GM12878 (cell line): ENCODE measurements at regions not wholly inside any gene's neighbourhood (a gene's known extent, or its start where the extent isn't known, plus 50 kb on each side); places are given as distances from the start of the nearest gene placed in this dataset.

ENCODE experiments used
- ATAC-seq: fragments of 200-7000 bp; cut with Tn5 transposase; 3 replicates; pipeline ENCODE4 v1.9.1; 2020; ENCODE audit warnings: mild to moderate bottlenecking, moderate library complexity
- BruUV-seq: library from RNA; stranded (reverse); fragments of 400-500 nt; replicated peaks from 2 replicates; lab custom pipeline; 2021; lab: Mats Ljungman, UMichigan
- CTCF ChIA-PET: fragments of 300-600 bp; sonication (Branson Sonifier 250); formaldehyde crosslinking; extraction: SDS; loops from one replicate; lab custom pipeline; 2021; ENCODE audit warnings: inconsistent platforms; lab: Yijun Ruan, JAX
- POLR2A ChIA-PET: fragments of 350-600 bp; formaldehyde crosslinking; extraction: SDS; loops from one replicate; lab custom pipeline; 2021; ENCODE audit warnings: inconsistent platforms; lab: Charles Lee
- RAD21 ChIA-PET: fragments of 300-600 bp; sonication (Branson Sonifier 250); formaldehyde crosslinking; loops from one replicate; lab custom pipeline; 2023; ENCODE audit warnings: antibody characterized with exemption; ENCODE audit not compliant: unreplicated experiment; lab: Charles Lee
- SMC1A ChIA-PET: fragments of 300-600 bp; sonication (Branson Sonifier 250); formaldehyde crosslinking; loops from one replicate; lab custom pipeline; 2023; ENCODE audit not compliant: unreplicated experiment, uncharacterized antibody; lab: Charles Lee
- DNase-seq: peaks from one replicate; pipeline ENCODE4 v3.0.0-alpha.2; 2011; ENCODE audit warnings: low read depth, low spot score
- FAIRE-seq: peaks from 3 replicates; lab custom pipeline; 2011; peaks lifted over from hg19 to GRCh38; lab: Jason Lieb, UNC
- H2AFZ ChIP-seq: 2 replicates; pipeline ENCODE4 v1.6.0; 2011; ENCODE audit warnings: low read depth, low read length, control low read depth; ENCODE audit not compliant: control insufficient read depth
- H3K27ac ChIP-seq: 2 replicates; pipeline ENCODE4 v1.5.1; 2011; ENCODE audit warnings: control low read depth; ENCODE audit not compliant: control insufficient read depth, insufficient read depth
- H3K27me3 ChIP-seq, 2 experiments: replicated peaks in 1 of 2; 2 replicates each; pipeline versions ENCODE4 v1.6.0 to v1.6.1; 2011; ENCODE audit warnings: low read length in 1 of 2; ENCODE audit not compliant: control insufficient read depth in 2 of 2, insufficient read depth in 2 of 2
- H3K36me3 ChIP-seq, 2 experiments: 2 replicates each; pipeline ENCODE4 v1.5.1; 2011; ENCODE audit warnings: low read length in 1 of 2; ENCODE audit not compliant: control insufficient read depth in 2 of 2, insufficient read depth in 2 of 2
- H3K4me1 ChIP-seq: 2 replicates; pipeline ENCODE4 v1.6.1; 2011; ENCODE audit warnings: mild to moderate bottlenecking, low read length, moderate library complexity, mixed read lengths; ENCODE audit not compliant: control insufficient read depth, insufficient read depth
- H3K4me2 ChIP-seq: 2 replicates; pipeline ENCODE4 v1.6.0; 2011; ENCODE audit warnings: control low read depth; ENCODE audit not compliant: control insufficient read depth, insufficient read depth
- H3K4me3 ChIP-seq: fragments of 200-600 bp; sonication (generic); 2 replicates; pipeline ENCODE4 v1.5.1; 2016
- H3K79me2 ChIP-seq: 2 replicates; pipeline ENCODE4 v1.6.0; 2011; ENCODE audit warnings: low read length; ENCODE audit not compliant: control insufficient read depth, insufficient read depth
- H3K9ac ChIP-seq: 2 replicates; pipeline ENCODE4 v1.8.0; 2011; ENCODE audit warnings: low read length, control low read depth, mixed read lengths; ENCODE audit not compliant: control insufficient read depth, insufficient read depth
- H3K9me3 ChIP-seq: replicated peaks from 3 replicates; pipeline ENCODE4 v1.5.1; 2011; ENCODE audit warnings: mild to moderate bottlenecking, low read length; ENCODE audit not compliant: control insufficient read depth, insufficient read depth
- H4K20me1 ChIP-seq: 2 replicates; pipeline ENCODE4 v1.6.0; 2011; ENCODE audit not compliant: control insufficient read depth, insufficient read depth
- CHD1 ChIP-seq: IDR thresholded peaks from 2 replicates; pipeline ENCODE4 v1.6.1; 2012; ENCODE audit warnings: low read depth, low read length, improper control_type of control experiment
- ETV6 ChIP-seq, 2 experiments: fragments of 450-650 bp in 1 of 2; IDR thresholded peaks in 1 of 2; conservative IDR thresholded peaks in 1 of 2; 2 replicates each; pipeline ENCODE4 v1.6.1; 2014; ENCODE audit warnings: antibody characterized with exemption in 1 of 2, borderline replicate concordance in 1 of 2, low read depth in 1 of 2, mild to moderate bottlenecking in 1 of 2, moderate library complexity in 1 of 2
- FOXK2 ChIP-seq: fragments of 450-650 bp; IDR thresholded peaks from 2 replicates; pipeline ENCODE4 v1.6.1; 2017; ENCODE audit warnings: mild to moderate bottlenecking, moderate library complexity
- POU2F2 ChIP-seq: IDR thresholded peaks from 3 replicates; pipeline ENCODE4 v1.6.1; 2011; ENCODE audit warnings: low read depth, mild to moderate bottlenecking, low read length, borderline replicate concordance
- SREBF2 ChIP-seq: IDR thresholded peaks from 2 replicates; pipeline ENCODE4 v1.6.1; 2012; ENCODE audit warnings: mild to moderate bottlenecking, low read length
- ZBTB40 ChIP-seq: fragments of 450-650 bp; IDR thresholded peaks from 2 replicates; pipeline ENCODE4 v1.6.1; 2016; ENCODE audit warnings: mild to moderate bottlenecking, moderate library complexity, borderline replicate concordance
- ZNF207 ChIP-seq: fragments of 450-650 bp; IDR thresholded peaks from 2 replicates; pipeline ENCODE4 v1.6.1; 2014; ENCODE audit warnings: antibody characterized with exemption, mild to moderate bottlenecking, borderline replicate concordance
- in situ Hi-C: fragments of 300-500 bp; cut with MboI; formaldehyde crosslinking; loops from 9 replicates; pipeline ENCODE4 v1.14.3; 2018; ENCODE audit warnings: mixed read lengths
- intact Hi-C: fragments of 100-400 bp; cut with micrococcal nuclease; formaldehyde crosslinking; loops from one replicate; pipeline ENCODE4 v1.14.2; 2022; ENCODE audit not compliant: unreplicated experiment
- TF ChIP-seq, protein P1 (sequence below): fragments of 450-650 bp; IDR thresholded peaks from 2 replicates; pipeline ENCODE4 v1.6.1; 2017; ENCODE audit warnings: mild to moderate bottlenecking
- TF ChIP-seq, protein P2 (sequence below): IDR thresholded peaks from 2 replicates; pipeline ENCODE4 v1.6.1; 2012; ENCODE audit warnings: mild to moderate bottlenecking, low read depth, low read length
- TF ChIP-seq, protein P3 (sequence below): fragments of 450-650 bp; formaldehyde crosslinking; IDR thresholded peaks from 2 replicates; pipeline ENCODE4 v1.5.0; 2022; ENCODE audit warnings: mild to moderate bottlenecking, missing genetic modification characterization

- TF ChIP-seq, protein P1, sequence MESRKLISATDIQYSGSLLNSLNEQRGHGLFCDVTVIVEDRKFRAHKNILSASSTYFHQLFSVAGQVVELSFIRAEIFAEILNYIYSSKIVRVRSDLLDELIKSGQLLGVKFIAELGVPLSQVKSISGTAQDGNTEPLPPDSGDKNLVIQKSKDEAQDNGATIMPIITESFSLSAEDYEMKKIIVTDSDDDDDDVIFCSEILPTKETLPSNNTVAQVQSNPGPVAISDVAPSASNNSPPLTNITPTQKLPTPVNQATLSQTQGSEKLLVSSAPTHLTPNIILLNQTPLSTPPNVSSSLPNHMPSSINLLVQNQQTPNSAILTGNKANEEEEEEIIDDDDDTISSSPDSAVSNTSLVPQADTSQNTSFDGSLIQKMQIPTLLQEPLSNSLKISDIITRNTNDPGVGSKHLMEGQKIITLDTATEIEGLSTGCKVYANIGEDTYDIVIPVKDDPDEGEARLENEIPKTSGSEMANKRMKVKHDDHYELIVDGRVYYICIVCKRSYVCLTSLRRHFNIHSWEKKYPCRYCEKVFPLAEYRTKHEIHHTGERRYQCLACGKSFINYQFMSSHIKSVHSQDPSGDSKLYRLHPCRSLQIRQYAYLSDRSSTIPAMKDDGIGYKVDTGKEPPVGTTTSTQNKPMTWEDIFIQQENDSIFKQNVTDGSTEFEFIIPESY, result no peak
- no peak for TF ChIP-seq FOXK2
- TF ChIP-seq, protein P2, sequence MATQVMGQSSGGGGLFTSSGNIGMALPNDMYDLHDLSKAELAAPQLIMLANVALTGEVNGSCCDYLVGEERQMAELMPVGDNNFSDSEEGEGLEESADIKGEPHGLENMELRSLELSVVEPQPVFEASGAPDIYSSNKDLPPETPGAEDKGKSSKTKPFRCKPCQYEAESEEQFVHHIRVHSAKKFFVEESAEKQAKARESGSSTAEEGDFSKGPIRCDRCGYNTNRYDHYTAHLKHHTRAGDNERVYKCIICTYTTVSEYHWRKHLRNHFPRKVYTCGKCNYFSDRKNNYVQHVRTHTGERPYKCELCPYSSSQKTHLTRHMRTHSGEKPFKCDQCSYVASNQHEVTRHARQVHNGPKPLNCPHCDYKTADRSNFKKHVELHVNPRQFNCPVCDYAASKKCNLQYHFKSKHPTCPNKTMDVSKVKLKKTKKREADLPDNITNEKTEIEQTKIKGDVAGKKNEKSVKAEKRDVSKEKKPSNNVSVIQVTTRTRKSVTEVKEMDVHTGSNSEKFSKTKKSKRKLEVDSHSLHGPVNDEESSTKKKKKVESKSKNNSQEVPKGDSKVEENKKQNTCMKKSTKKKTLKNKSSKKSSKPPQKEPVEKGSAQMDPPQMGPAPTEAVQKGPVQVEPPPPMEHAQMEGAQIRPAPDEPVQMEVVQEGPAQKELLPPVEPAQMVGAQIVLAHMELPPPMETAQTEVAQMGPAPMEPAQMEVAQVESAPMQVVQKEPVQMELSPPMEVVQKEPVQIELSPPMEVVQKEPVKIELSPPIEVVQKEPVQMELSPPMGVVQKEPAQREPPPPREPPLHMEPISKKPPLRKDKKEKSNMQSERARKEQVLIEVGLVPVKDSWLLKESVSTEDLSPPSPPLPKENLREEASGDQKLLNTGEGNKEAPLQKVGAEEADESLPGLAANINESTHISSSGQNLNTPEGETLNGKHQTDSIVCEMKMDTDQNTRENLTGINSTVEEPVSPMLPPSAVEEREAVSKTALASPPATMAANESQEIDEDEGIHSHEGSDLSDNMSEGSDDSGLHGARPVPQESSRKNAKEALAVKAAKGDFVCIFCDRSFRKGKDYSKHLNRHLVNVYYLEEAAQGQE, result no peak
Observed at GRCh38 chr21:27525780-27526179, 558.9 kb upstream of the ADAMTS5 start (continued).

DNA sequence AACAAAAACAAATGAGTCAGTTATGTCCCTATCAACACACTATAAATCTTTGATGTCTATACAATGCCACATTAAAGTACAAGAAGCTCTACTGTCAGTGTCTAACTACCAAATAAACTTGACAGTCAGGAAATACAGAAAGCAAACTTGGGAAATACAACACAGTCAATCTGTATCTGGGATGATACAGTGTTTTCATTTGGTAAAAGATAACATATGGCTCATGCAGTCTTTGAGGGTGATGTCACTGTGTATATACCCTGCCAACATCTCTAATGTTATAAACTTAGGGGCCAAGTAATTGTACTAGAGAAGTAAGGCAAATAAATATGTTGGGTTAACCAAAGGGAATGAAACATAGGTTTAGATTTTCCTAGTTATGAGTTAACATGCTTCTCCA lies 552.5 kb upstream of the ADAMTS5 start:
- H3K36me3 ChIP-seq, result no peaks in the 10 kb centered on the region
- in situ Hi-C loops (no loop called here), intact Hi-C loops (no loop called here)
- no peaks in the 10 kb centered on the region for H4K20me1 ChIP-seq
- ChIA-PET SMC1A (no interaction called here), RAD21 (no interaction called here), POLR2A (no interaction called here), CTCF (no interaction called here)
- ATAC-seq (no peak), DNase-seq (no peak), FAIRE-seq (no peak)
- H3K9me3 ChIP-seq, result no peaks in the 10 kb centered on the region
- H2AFZ ChIP-seq, result no peak overlapping the region
- H3K27me3 ChIP-seq, result no peaks in the 10 kb centered on the region
- H3K4me1 ChIP-seq, result no peaks in the 10 kb centered on the region
- H3K4me2 ChIP-seq, result no peak overlapping the region
- H3K4me3 ChIP-seq, result no peak overlapping the region
- BruUV-seq, result no TSS peak
- no peak overlapping the region for H3K27ac ChIP-seq
- no peaks in the 10 kb centered on the region for H3K79me2 ChIP-seq
- H3K9ac ChIP-seq, result no peak overlapping the region
- TF ChIP-seq ZBTB40 (no peak), ETV6 (conservative IDR thresholded peaks at IDR 0.05 in 1 of 2, IDR thresholded peaks at IDR 0.05 in 1 of 2; ENCODE audit: borderline replicate concordance in 1 of 2, low read depth in 1 of 2) (no peak), ZNF207 (no peak), POU2F2 (no peak), CHD1 (no peak), SREBF2 (no peak)
- TF ChIP-seq, protein P3, sequence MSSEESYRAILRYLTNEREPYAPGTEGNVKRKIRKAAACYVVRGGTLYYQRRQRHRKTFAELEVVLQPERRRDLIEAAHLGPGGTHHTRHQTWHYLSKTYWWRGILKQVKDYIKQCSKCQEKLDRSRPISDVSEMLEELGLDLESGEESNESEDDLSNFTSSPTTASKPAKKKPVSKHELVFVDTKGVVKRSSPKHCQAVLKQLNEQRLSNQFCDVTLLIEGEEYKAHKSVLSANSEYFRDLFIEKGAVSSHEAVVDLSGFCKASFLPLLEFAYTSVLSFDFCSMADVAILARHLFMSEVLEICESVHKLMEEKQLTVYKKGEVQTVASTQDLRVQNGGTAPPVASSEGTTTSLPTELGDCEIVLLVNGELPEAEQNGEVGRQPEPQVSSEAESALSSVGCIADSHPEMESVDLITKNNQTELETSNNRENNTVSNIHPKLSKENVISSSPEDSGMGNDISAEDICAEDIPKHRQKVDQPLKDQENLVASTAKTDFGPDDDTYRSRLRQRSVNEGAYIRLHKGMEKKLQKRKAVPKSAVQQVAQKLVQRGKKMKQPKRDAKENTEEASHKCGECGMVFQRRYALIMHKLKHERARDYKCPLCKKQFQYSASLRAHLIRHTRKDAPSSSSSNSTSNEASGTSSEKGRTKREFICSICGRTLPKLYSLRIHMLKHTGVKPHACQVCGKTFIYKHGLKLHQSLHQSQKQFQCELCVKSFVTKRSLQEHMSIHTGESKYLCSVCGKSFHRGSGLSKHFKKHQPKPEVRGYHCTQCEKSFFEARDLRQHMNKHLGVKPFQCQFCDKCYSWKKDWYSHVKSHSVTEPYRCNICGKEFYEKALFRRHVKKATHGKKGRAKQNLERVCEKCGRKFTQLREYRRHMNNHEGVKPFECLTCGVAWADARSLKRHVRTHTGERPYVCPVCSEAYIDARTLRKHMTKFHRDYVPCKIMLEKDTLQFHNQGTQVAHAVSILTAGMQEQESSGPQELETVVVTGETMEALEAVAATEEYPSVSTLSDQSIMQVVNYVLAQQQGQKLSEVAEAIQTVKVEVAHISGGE (CRISPR knock-in tag), result no peak
